Fibroblast of the aortic adventitia (primary cell): ENCODE measurements at regions not wholly inside any gene's neighbourhood (a gene's known extent, or its start where the extent isn't known, plus 50 kb on each side); places are given as distances from the start of the nearest gene placed in this dataset.
"Not testable (repeated sequence)": the region's sequence is repeated elsewhere in the genome, so short reads cannot be mapped to it uniquely, and the experiment has no call there.

Experiments
- DNase-seq: peaks from one replicate; pipeline ENCODE4 v3.0.0-alpha.2; 2010; ENCODE audit warnings: low read depth
- H3K4me3 ChIP-seq: 2 replicates; pipeline ENCODE4 v1.5.1; 2011; ENCODE audit warnings: low read depth, mild to moderate bottlenecking, control low read depth, low read length, moderate library complexity
- TF ChIP-seq, protein P1 (sequence below): IDR thresholded peaks from 2 replicates; pipeline ENCODE4 v1.5.1; 2011; ENCODE audit warnings: mild to moderate bottlenecking, low read length, control low read depth, inconsistent platforms; ENCODE audit not compliant: insufficient read depth

DNA sequence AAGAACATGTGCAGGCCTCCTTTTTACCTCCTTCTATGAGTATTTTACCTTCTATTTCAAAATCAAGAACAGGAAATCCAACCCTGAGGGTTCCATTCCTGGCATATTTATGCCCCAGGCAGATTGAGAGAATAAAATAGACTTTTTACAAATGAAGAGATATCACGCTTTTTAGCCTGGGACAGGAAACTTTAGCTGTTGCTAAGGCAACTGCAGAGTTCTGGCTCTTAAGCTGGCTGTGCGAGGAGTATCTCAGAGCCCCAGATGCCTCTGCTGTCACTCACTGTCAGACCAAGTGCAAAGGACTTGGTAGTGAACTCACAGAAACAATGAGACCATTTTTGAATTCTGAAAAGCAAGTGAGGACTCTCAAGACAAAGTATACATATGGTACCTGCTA lies 69.5 kb upstream of the HSPB3 start:
- TF ChIP-seq, protein P1, sequence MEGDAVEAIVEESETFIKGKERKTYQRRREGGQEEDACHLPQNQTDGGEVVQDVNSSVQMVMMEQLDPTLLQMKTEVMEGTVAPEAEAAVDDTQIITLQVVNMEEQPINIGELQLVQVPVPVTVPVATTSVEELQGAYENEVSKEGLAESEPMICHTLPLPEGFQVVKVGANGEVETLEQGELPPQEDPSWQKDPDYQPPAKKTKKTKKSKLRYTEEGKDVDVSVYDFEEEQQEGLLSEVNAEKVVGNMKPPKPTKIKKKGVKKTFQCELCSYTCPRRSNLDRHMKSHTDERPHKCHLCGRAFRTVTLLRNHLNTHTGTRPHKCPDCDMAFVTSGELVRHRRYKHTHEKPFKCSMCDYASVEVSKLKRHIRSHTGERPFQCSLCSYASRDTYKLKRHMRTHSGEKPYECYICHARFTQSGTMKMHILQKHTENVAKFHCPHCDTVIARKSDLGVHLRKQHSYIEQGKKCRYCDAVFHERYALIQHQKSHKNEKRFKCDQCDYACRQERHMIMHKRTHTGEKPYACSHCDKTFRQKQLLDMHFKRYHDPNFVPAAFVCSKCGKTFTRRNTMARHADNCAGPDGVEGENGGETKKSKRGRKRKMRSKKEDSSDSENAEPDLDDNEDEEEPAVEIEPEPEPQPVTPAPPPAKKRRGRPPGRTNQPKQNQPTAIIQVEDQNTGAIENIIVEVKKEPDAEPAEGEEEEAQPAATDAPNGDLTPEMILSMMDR: no peak
- no peak for DNase-seq
- H3K4me3 ChIP-seq: no peak overlapping the region

DNA sequence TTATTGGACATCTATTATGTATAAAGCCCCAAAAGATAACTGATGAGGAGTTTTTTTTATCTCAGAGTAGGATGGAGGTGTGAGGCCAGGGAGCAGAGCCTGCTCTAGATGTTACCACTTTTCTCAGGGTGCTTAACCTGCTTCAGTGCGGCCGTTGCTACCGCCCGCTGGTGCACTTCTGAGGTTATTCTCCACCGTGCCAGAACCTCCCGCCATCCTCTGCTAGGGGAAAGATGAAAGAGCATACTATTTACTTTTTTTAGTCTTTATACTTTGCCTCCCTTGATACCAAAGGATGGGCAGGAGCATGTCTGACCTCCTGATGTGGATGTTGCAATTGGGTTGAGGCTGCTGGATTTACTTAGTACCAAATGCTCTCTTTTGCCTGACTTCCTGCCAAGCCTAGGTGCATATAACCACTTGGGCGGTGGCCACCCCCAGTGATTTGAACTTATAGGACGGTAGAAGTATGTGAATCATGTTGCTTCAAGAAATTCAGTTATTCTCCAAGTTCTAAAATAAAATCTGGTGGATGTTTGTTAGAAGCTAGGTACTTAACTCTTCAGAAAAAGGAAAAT lies 71.1 kb upstream of the HSPB3 start:
- TF ChIP-seq, protein P1: no peak
- H3K4me3 ChIP-seq: no peak overlapping the region
- no peak for DNase-seq

DNA sequence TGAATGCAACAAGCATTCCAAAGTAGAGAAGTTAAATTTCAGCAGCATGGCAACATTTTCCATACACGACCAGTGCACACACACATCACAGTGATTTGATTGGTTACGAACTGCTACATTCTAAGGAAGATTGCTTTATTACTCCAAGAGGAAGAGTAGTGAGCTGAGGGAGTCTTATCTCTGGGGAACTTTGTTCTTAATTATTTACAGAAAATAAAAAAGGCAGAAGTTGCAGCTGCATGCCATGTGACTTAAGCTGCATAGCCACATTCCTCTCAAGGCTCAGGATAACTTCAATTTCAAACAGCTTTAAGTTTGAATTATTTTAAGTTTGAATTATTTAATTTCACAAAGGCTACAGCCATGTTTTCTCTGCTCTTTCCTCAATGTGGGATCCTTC lies 71.6 kb upstream of the HSPB3 start:
- no peak overlapping the region for H3K4me3 ChIP-seq
- TF ChIP-seq, protein P1: no peak
- DNase-seq: no peak

DNA sequence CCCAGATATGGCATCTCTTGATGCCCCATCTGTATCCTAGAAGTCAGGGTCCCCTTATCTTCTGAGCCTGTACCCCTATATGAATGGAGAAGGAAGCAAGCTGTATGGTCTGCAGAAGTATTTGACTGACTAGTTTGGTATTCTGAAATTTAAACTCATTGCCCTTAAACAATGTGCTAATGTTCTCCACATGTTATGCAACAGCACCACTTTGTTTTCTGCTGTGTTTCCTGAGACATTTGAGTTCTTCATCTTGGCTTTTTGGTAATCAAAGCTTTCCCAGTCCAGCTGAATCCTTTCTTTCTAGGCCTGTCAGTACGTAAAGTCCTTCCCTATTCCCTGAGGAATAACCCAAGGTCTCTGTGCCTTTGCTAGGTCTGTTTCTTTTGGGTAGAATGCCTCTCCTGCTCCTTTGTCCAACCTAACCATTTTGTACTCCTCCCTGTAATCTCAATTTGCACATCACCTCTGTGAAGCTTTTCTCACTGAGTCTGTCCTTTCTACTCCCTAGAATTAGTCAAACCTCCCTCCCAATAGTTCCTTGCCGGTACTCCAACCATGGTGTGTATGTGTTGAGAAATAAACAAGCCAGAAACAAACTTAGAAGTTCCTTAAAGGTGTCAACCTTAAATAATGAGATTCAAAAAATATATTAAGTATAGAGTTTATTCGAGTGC lies 72.1 kb upstream of the HSPB3 start:
- DNase-seq: peak; percentile 55
- TF ChIP-seq, protein P1: no peak
- no peak overlapping the region for H3K4me3 ChIP-seq

DNA sequence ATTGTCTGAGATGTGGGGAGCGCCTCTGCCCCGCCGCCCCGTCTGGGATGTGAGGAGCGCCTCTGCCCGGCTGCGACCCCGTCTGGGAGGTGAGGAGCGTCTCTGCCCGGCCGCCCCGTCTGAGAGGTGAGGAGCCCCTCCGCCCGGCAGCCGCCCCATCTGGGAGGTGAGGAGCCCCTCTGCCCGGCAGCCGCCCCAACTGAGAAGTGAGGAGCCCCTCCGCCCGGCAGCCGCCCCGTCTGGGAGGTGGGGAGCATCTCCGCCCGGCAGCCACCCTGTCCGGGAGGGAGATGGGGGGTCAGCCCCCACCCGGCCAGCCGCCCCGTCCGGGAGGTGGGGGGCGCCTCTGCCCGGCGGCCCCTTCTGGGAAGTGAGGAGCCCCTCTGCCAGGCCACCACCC lies 70.9 kb upstream of the ARL15 start:
- H3K4me3 ChIP-seq, DNase-seq: not testable (repeated sequence)

DNA sequence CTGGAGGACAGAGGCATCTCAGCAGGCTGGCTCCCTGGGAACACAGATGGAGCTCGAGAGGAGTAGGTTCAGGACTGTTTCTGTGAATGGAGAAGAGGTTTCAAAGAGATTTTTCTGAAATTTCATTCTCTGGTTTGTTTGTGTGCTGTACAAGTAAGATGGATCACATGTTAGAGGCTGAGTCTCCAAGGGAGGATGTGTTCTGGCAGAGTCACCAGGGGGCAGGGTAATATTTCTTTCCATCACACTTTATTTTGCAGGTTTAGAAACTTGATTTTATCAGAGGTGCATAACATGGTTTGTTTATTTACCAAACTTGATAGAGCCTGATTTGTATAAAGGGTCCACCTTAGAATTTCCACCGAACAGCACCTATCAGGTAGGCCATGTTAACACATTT lies 69.2 kb upstream of the ARL15 start:
- H3K4me3 ChIP-seq: no peak overlapping the region
- no peak for DNase-seq
- TF ChIP-seq, protein P1: no peak

DNA sequence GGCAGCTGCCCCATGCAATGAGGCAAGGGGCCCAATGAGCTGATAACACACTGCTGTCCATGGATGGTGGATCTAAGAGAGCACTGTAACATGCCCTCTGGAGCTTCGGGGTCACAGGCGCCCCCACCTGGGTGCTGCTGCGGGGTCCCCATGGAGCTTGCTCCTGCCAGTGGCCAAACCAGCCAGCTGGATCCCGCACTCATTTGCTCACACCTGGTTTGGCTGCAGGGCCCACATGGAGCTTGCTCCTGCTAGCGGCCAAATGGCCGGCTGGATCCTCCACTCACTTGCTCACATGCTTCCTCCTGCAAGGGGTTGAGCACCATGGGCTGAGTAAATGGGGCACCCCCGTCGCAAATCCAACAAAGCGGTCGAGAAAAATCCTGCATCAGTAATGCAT lies 68.3 kb upstream of the ARL15 start:
- no peak overlapping the region for H3K4me3 ChIP-seq
- TF ChIP-seq, protein P1: no peak
- no peak for DNase-seq

DNA sequence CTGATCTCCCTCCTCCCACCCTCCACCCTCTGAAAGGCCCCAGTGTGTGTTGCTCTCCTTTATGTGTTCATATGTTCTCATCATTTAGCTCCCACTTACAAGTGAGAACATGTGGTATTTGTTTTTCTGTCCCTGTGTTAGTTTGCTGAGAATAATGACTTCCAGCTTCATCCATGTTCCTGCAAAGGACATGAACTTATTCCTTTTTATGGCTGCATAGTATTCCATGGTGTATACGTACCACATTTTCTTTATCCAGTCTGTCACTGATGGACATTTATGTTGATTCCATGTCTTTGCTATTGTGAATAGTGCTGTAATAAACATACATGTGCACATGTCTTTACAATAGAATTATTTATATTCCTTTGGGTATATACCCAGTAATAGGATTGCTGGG lies 67.0 kb upstream of the ARL15 start:
- not testable (repeated sequence) for H3K4me3 ChIP-seq, DNase-seq
